ENCODE measurements at regions not wholly inside any gene's neighbourhood (a gene's known extent, or its start where the extent isn't known, plus 50 kb on each side); places are given as distances from the start of the nearest gene placed in this dataset.

DNA sequence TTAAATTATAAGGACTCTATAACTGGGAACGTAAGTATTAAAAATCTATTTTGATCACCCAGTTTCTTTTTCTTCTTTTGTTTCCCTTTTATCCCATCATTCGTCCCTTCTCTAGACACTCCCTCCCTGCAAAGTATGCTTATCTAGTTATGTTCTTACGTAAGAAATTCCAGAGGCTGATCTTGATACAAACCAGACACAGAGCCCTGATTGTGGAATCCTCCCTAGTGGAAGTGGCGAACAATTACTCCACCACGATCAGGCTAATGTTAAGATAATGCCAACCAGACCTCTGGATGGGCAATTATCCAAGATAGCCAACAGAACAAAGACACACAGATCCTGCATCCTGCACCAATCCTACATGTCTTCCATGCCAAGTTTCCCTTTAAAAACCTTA is 1557.4 kb downstream of the PLA2G4A start:
- Histone ChIP-seq H3K27me3 (ENCODE audit: control insufficient read depth in 1 of 2, insufficient read depth in 2 of 2, low read length in 2 of 2) (no peaks in the 10 kb centered on the region), H3K27ac (ENCODE audit: low read depth in 2 of 2, low read length in 1 of 2) (no peak overlapping the region), H3K4me1 (ENCODE audit: control insufficient read depth in 2 of 2, insufficient read depth in 2 of 2, low read length in 1 of 2) (no peaks in the 10 kb centered on the region), H3K36me3 (ENCODE audit: control insufficient read depth in 2 of 2, insufficient read depth in 2 of 2, low read length in 1 of 2) (no peaks in the 10 kb centered on the region), H3K9me3 (ENCODE audit: control insufficient read depth in 2 of 2, insufficient read depth in 1 of 2, low read depth in 1 of 2, low read length in 1 of 2) (no peaks in the 10 kb centered on the region), H3K4me3 (ENCODE audit: low read depth in 1 of 2, low read length in 2 of 2) (no peak overlapping the region)
- WGBS, 2 donors: 78 to 83% methylated on average over 5 of the region's 5 CpGs

GRCh38 chr1:188386666-188387065 is 1557.9 kb downstream of the PLA2G4A start:
- Histone ChIP-seq H3K27me3 (ENCODE audit: control insufficient read depth in 1 of 2, insufficient read depth in 2 of 2, low read length in 2 of 2) (no peaks in the 10 kb centered on the region), H3K36me3 (ENCODE audit: control insufficient read depth in 2 of 2, insufficient read depth in 2 of 2, low read length in 1 of 2) (no peaks in the 10 kb centered on the region), H3K4me1 (ENCODE audit: control insufficient read depth in 2 of 2, insufficient read depth in 2 of 2, low read length in 1 of 2) (no peaks in the 10 kb centered on the region), H3K27ac (ENCODE audit: low read depth in 2 of 2, low read length in 1 of 2) (no peak overlapping the region), H3K9me3 (ENCODE audit: control insufficient read depth in 2 of 2, insufficient read depth in 1 of 2, low read depth in 1 of 2, low read length in 1 of 2) (no peaks in the 10 kb centered on the region), H3K4me3 (ENCODE audit: low read depth in 1 of 2, low read length in 2 of 2) (no peak overlapping the region)
- 66 to 68% methylated on average over 3 of the region's 3 CpGs for WGBS, 2 donors

DNA sequence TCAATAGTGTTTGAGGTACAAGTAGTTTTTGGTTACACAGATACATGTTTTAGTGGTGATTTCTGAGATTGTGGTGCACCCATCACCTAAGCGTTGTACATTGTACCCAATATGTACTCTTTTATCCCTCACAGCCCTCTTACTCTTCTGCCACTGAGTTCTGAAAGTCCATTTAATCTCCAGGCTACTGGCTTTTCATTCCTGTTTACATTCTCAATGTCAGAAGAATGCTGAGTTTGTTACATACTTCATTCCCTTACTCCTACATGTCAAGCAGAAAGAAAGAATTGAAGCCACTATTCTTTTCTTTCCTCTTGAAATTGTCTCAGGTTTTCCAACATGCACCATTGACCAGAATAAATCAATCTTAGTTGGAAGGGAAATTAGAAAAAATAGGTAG is 1565.9 kb downstream of the PLA2G4A start:
- Histone ChIP-seq H3K27ac (ENCODE audit: low read depth in 2 of 2, low read length in 1 of 2) (no peak overlapping the region), H3K27me3 (ENCODE audit: control insufficient read depth in 1 of 2, insufficient read depth in 2 of 2, low read length in 2 of 2) (no peaks in the 10 kb centered on the region), H3K9me3 (ENCODE audit: control insufficient read depth in 2 of 2, insufficient read depth in 1 of 2, low read depth in 1 of 2, low read length in 1 of 2) (peaks cover 0 to 2% of the 10 kb centered on the region in 2 donors), H3K36me3 (ENCODE audit: control insufficient read depth in 2 of 2, insufficient read depth in 2 of 2, low read length in 1 of 2) (no peaks in the 10 kb centered on the region), H3K4me3 (ENCODE audit: low read depth in 1 of 2, low read length in 2 of 2) (no peak overlapping the region), H3K4me1 (ENCODE audit: control insufficient read depth in 2 of 2, insufficient read depth in 2 of 2, low read length in 1 of 2) (no peaks in the 10 kb centered on the region)
- WGBS, 2 donors: 76 to 81% methylated on average over 1 of the region's 1 CpG

GRCh38 chr1:188397521-188397920 is 1568.8 kb downstream of the PLA2G4A start:
- H3K27ac ChIP-seq (ENCODE audit: low read depth in 2 of 2, low read length in 1 of 2): no peak overlapping the region
- H3K4me3 ChIP-seq (ENCODE audit: low read depth in 1 of 2, low read length in 2 of 2): no peak overlapping the region
- no peaks in the 10 kb centered on the region for H3K27me3 ChIP-seq (ENCODE audit: control insufficient read depth in 1 of 2, insufficient read depth in 2 of 2, low read length in 2 of 2)
- H3K9me3 ChIP-seq (ENCODE audit: control insufficient read depth in 2 of 2, insufficient read depth in 1 of 2, low read depth in 1 of 2, low read length in 1 of 2): peaks cover 0 to 2% of the 10 kb centered on the region in 2 donors
- no peaks in the 10 kb centered on the region for H3K36me3 ChIP-seq (ENCODE audit: control insufficient read depth in 2 of 2, insufficient read depth in 2 of 2, low read length in 1 of 2)
- WGBS, 2 donors: 81% methylated on average over 2 of the region's 2 CpGs
- no peaks in the 10 kb centered on the region for H3K4me1 ChIP-seq (ENCODE audit: control insufficient read depth in 2 of 2, insufficient read depth in 2 of 2, low read length in 1 of 2)

GRCh38 chr1:188402986-188403385 is 1574.2 kb downstream of the PLA2G4A start:
- no peaks in the 10 kb centered on the region for H3K36me3 ChIP-seq (ENCODE audit: control insufficient read depth in 2 of 2, insufficient read depth in 2 of 2, low read length in 1 of 2)
- H3K9me3 ChIP-seq (ENCODE audit: control insufficient read depth in 2 of 2, insufficient read depth in 1 of 2, low read depth in 1 of 2, low read length in 1 of 2): no peaks in the 10 kb centered on the region
- H3K27me3 ChIP-seq (ENCODE audit: control insufficient read depth in 1 of 2, insufficient read depth in 2 of 2, low read length in 2 of 2): no peaks in the 10 kb centered on the region
- no peak overlapping the region for H3K4me3 ChIP-seq (ENCODE audit: low read depth in 1 of 2, low read length in 2 of 2)
- no peaks in the 10 kb centered on the region for H3K4me1 ChIP-seq (ENCODE audit: control insufficient read depth in 2 of 2, insufficient read depth in 2 of 2, low read length in 1 of 2)
- 70 to 76% methylated on average over 3 of the region's 3 CpGs for WGBS, 2 donors
- no peak overlapping the region for H3K27ac ChIP-seq (ENCODE audit: low read depth in 2 of 2, low read length in 1 of 2)

DNA sequence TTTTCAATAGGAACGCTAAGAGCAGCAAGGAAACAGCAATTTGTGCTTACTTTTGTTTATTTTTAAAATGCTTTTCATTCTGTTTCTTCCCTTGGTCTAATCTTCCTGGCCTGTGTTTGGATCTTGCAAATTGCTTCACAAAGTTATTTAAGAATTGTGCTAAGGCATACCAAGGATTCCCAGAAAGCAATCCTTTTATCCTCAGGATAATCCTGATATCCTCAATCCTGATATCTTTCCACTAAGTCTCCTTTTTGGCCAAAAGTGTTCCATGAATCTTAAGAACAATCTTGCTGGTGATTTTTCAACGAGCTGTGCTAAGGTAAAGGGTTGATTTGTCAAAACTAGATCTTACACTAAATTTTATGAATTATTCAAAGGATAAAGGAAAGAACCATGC is 1577.9 kb downstream of the PLA2G4A start:
- H3K4me1 ChIP-seq (ENCODE audit: control insufficient read depth in 2 of 2, insufficient read depth in 2 of 2, low read length in 1 of 2): no peaks in the 10 kb centered on the region
- 65% methylated on average over 2 of the region's 2 CpGs for WGBS, 2 donors

GRCh38 chr1:188420177-188420576 is 1591.4 kb downstream of the PLA2G4A start:
- no peaks in the 10 kb centered on the region for H3K27me3 ChIP-seq (ENCODE audit: control insufficient read depth in 1 of 2, insufficient read depth in 2 of 2, low read length in 2 of 2)
- no peaks in the 10 kb centered on the region for H3K4me1 ChIP-seq (ENCODE audit: control insufficient read depth in 2 of 2, insufficient read depth in 2 of 2, low read length in 1 of 2)
- 68 to 83% methylated on average over 1 of the region's 1 CpG for WGBS, 2 donors
- no peak overlapping the region for H3K4me3 ChIP-seq (ENCODE audit: low read depth in 1 of 2, low read length in 2 of 2)
- no peaks in the 10 kb centered on the region for H3K9me3 ChIP-seq (ENCODE audit: control insufficient read depth in 2 of 2, insufficient read depth in 1 of 2, low read depth in 1 of 2, low read length in 1 of 2)
- no peaks in the 10 kb centered on the region for H3K36me3 ChIP-seq (ENCODE audit: control insufficient read depth in 2 of 2, insufficient read depth in 2 of 2, low read length in 1 of 2)
- no peak overlapping the region for H3K27ac ChIP-seq (ENCODE audit: low read depth in 2 of 2, low read length in 1 of 2)

More for the DNA sequence above, 1577.9 kb downstream of the PLA2G4A start:
- H3K36me3 ChIP-seq (ENCODE audit: control insufficient read depth in 2 of 2, insufficient read depth in 2 of 2, low read length in 1 of 2): no peaks in the 10 kb centered on the region
- H3K27ac ChIP-seq (ENCODE audit: low read depth in 2 of 2, low read length in 1 of 2): no peak overlapping the region
- no peaks in the 10 kb centered on the region for H3K9me3 ChIP-seq (ENCODE audit: control insufficient read depth in 2 of 2, insufficient read depth in 1 of 2, low read depth in 1 of 2, low read length in 1 of 2)
- no peak overlapping the region for H3K4me3 ChIP-seq (ENCODE audit: low read depth in 1 of 2, low read length in 2 of 2)
- H3K27me3 ChIP-seq (ENCODE audit: control insufficient read depth in 1 of 2, insufficient read depth in 2 of 2, low read length in 2 of 2): no peaks in the 10 kb centered on the region

DNA sequence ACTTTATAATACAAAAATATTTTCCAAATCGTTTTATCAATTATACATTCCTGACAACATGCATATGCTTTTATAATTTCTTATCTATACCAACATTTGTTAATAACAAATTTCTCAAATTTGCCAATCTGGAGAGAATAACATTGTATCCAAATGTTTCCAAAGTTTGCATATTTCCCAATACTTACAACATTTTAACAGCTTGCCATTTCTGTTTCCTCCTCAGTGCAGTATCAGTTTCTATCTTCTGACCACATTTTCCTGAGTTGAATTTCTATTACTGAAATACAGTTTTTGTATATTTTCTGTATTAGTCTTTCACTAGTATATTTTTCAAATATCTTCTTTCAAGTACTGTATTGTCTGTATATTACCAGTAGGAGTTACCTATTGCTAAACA is 1594.3 kb downstream of the PLA2G4A start:
- Histone ChIP-seq H3K9me3 (ENCODE audit: control insufficient read depth in 2 of 2, insufficient read depth in 1 of 2, low read depth in 1 of 2, low read length in 1 of 2) (no peaks in the 10 kb centered on the region), H3K4me3 (ENCODE audit: low read depth in 1 of 2, low read length in 2 of 2) (no peak overlapping the region), H3K4me1 (ENCODE audit: control insufficient read depth in 2 of 2, insufficient read depth in 2 of 2, low read length in 1 of 2) (no peaks in the 10 kb centered on the region), H3K27ac (ENCODE audit: low read depth in 2 of 2, low read length in 1 of 2) (no peak overlapping the region), H3K36me3 (ENCODE audit: control insufficient read depth in 2 of 2, insufficient read depth in 2 of 2, low read length in 1 of 2) (no peaks in the 10 kb centered on the region), H3K27me3 (ENCODE audit: control insufficient read depth in 1 of 2, insufficient read depth in 2 of 2, low read length in 2 of 2) (no peaks in the 10 kb centered on the region)
- 61 to 63% methylated on average over 1 of the region's 1 CpG for WGBS, 2 donors

GRCh38 chr1:188424176-188424575 is 1595.4 kb downstream of the PLA2G4A start:
- 78% methylated on average over 1 of the region's 1 CpG for WGBS, 2 donors
- H3K4me1 ChIP-seq (ENCODE audit: control insufficient read depth in 2 of 2, insufficient read depth in 2 of 2, low read length in 1 of 2): no peaks in the 10 kb centered on the region

GRCh38 chr1:188425687-188426086 is 1596.9 kb downstream of the PLA2G4A start:
- no peak overlapping the region for H3K27ac ChIP-seq (ENCODE audit: low read depth in 2 of 2, low read length in 1 of 2)
- H3K36me3 ChIP-seq (ENCODE audit: control insufficient read depth in 2 of 2, insufficient read depth in 2 of 2, low read length in 1 of 2): no peaks in the 10 kb centered on the region
- 52 to 76% methylated on average over 4 of the region's 4 CpGs for WGBS, 2 donors
- H3K4me1 ChIP-seq (ENCODE audit: control insufficient read depth in 2 of 2, insufficient read depth in 2 of 2, low read length in 1 of 2): no peaks in the 10 kb centered on the region
- H3K27me3 ChIP-seq (ENCODE audit: control insufficient read depth in 1 of 2, insufficient read depth in 2 of 2, low read length in 2 of 2): no peaks in the 10 kb centered on the region
- H3K4me3 ChIP-seq (ENCODE audit: low read depth in 1 of 2, low read length in 2 of 2): no peak overlapping the region
- no peaks in the 10 kb centered on the region for H3K9me3 ChIP-seq (ENCODE audit: control insufficient read depth in 2 of 2, insufficient read depth in 1 of 2, low read depth in 1 of 2, low read length in 1 of 2)

More at GRCh38 chr1:188424176-188424575, 1595.4 kb downstream of the PLA2G4A start:
- Histone ChIP-seq H3K27me3 (ENCODE audit: control insufficient read depth in 1 of 2, insufficient read depth in 2 of 2, low read length in 2 of 2) (no peaks in the 10 kb centered on the region), H3K36me3 (ENCODE audit: control insufficient read depth in 2 of 2, insufficient read depth in 2 of 2, low read length in 1 of 2) (no peaks in the 10 kb centered on the region), H3K4me3 (ENCODE audit: low read depth in 1 of 2, low read length in 2 of 2) (no peak overlapping the region), H3K9me3 (ENCODE audit: control insufficient read depth in 2 of 2, insufficient read depth in 1 of 2, low read depth in 1 of 2, low read length in 1 of 2) (no peaks in the 10 kb centered on the region), H3K27ac (ENCODE audit: low read depth in 2 of 2, low read length in 1 of 2) (no peak overlapping the region)
